DMS53 (cell line): ENCODE measurements at regions not wholly inside any gene's neighbourhood (a gene's known extent, or its start where the extent isn't known, plus 50 kb on each side); places are given as distances from the start of the nearest gene placed in this dataset.
A peak's percentile ranks its signal among the peaks of the same experiment; 100 is the strongest.

Experiments
- DNase-seq: peaks from one replicate; lab custom pipeline; 2025; lab: John Stamatoyannopoulos, UW

DNA sequence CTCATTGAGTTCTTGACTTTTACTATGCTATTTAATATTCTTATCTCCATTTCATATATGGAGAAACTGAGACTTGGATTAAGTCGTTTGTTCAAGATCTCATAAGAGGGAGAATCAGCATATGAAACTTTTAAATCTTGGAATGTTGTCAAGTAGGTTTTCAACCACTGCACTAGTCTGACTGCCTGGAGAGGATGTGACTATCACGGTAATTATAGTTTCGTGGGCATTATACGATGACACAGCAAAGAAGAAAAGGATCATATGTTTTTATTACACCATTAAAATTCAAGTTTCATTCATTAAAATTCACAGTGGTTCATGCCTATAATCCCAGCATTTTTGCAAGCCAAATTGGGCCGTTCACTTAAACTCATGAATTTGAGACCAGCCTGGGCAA lies 555.2 kb downstream of the SLITRK1 start:
- no peak for DNase-seq

DNA sequence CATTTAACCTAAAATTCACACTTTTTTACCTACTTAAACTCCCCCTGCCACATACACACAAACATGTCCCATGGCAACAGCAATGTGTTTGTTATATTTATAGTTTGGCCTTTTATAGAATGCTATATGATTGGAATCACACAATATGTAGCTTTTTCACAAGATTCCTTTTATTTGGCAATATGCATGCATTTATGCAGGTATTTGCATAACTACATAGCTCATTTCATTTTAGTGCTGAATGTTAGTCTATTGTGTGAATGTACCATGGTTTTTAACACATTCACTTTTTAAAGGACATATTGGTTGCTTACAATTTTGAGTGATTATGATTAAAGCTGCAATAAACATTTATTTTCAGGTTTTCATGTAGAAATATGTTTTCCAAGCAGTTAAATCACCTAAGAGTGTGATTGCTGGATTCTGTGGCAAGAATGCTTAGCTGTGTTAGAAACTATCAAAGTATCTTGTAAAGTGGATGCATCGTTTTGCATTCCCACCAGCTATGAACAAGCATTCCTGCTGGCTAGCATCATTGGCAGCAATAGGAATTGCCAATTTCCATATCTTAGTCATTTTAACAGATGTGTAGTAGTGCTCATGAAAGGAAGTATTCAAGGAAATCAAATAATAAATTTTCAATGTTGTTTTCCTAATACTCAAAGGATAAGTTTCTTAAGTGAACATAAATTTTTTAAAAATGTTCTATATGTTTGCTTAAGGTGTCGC lies 557.0 kb downstream of the SLITRK1 start:
- no peak for DNase-seq

DNA sequence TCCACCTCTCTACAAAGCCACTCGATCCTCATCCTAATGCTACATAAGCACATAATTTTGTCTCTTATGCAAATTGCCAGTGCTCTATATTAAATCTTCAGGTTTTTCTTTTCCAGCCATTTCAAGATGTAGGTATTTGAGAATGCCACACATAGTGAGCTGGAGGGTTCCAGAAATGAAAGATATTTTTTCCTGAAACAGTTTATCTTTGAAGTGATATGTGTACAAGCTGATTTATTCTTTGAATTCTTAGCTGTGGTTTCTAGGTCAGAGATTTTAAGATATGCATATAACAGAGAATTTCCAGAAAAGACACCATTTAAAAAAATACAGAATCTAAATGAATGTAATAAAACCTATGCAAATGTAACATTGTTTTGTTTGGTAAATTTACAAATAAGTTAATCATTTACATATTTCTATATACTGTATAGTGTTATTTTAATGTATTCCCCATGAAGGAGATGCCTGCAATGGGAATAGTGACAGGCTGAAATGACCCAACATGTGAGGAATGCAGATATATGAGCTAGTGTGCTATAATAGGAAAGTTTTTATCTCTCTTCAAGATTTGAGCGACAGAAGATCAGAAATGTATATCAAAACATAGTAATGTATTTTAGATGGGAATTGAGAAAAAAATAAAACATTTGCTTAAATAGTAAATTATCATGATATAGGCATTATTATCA lies 570.2 kb downstream of the SLITRK1 start:
- DNase-seq, result no peak

DNA sequence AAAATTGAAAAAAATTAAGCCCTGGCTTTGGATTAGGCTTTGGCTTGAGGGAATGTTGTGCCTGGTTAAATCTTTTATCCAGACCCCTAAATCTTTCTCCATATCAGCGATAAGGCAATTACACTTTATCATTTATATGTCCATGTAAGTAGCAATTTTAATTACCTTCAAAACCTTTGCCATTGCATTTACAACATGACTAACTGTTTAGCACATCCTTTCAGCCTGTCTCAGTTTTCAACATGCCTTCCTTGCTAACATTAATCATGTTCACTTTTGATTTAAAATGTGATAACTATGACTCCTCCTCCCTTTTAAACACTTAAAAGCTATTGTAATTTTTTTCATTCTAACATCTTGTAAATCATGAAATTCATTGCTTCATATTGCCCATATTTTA lies 583.7 kb downstream of the SLITRK1 start:
- no peak for DNase-seq

DNA sequence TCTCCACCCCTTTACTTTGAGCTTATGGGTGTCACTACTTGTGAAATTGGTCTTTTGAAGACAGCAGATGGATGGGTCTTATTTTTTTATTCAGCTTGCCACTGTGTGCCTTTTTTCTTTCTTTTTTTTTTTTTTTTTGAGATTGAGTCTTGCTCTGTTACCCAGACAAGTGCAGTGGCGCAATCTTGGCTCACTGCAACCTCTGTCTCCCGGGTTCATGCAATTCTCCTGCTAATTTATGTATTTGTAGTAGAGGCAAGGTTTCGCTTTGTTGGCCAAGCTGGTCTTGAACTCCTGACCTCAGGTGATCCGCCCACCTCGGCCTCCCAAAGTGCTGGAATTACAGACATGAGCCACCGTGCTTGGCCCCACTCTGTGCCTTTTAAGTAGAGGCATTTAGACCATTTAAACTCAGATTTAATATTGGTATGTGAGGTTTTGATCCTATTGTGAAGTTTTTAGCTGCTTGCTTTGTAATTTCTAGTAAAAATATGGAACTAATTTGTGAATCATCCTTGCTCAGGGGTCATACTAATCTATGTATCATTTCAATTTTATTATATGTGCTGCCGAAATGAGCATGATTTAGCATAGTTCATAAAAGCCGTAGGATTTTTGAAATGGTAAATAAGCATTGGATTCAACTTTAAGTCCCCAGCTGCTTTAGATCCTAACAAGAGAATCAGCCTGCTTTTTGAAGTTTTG lies 584.5 kb downstream of the SLITRK1 start:
- DNase-seq, result no peak

DNA sequence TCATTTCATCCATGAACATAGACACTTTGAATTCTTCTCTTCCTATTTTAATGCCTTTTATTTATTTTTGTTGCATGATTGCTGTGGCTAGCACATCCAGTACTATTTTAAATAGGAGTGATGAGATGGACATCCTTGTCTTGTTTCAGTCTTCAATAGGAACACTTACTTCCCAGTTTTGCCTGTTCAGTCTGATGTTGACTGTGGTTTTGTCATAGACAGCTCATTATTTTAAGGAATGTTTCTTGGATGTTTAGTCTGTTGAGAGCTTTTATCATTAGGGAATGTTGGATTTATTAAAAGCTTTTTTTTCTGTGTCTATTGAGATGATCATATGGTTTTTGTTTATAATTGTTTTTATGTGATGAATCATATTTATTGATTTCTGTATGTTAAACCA lies 586.6 kb downstream of the SLITRK1 start:
- DNase-seq, result no peak

DNA sequence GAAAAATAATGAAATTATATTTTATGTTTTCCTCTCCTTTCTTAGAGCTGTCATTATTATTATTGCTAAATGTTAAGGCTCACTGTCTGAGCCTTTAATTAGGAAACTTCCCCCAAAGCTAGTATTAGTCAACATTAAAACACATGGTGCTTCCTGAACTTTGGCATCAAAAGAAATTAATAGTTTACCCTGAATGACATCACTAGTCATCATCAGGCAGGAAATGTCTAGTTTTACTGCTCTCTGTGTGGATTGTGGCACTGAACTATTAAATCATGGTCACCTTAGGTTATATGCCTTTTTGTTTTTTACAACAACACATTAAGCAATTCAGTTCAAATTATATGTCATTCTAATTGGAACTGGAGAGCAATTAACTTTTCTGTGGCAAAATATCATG lies 595.5 kb downstream of the SLITRK1 start:
- peak; percentile 10 for DNase-seq

DNA sequence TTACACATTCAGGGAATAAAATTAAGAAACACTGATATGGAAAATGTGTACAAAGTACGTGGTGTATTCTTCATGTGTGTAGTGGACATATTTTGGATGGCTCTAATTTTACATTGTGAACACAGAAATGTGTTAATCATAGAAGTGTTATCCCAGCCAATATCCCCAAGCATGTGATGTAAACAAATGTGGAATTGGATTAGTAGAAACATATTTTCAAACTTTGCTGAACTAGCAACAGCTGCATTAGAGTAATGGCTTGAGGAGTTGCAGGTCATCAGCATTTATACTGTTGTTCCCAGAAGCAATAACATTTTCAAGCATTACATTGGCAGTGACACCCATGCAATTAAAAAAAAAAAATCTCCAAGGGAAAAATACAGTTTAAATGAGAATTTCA lies 600.6 kb downstream of the SLITRK1 start:
- no peak for DNase-seq

DNA sequence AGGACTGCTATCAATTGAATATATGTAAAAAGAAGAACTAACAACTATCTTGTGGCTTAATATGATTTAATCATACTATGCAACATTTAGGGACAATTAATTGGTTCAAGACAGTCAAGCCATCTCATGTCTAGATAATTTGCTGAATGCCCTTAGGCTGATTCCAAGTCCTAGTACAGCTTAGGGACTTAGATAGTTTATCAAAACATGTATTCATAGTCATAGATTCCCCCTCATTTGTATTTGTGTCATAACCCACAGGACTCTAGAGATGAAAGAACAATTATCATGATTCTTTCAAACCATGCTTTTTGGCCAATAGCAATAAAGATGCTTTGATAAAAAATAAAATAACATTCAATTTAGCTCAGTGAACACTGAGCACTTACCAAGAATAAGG lies 607.6 kb downstream of the SLITRK1 start:
- DNase-seq, result no peak

DNA sequence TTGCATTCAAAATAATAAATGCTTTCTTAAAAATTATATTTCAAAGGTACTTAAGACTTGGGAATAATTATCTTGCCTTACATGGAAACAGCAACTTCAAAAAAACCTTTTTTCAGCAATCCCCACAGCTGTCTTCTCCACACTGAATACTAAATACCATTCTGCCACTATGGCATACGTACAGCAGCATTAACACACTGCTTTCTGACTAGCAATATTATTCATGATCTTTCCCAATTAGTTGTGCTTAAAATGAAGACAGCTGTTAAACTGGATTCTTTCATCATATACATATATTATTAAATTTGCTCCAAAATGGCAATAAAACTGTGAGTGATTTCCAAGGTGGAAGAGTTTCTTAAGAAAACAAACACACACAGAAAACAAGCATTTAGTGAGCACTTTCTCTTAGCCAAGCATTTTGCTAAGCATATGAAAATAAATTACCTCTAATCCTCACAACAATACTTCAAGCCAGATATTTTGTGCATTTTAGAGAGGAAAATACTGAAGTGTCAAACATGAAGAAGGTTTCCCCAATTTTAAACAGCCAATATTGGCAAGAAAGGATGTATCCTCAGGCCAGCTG lies 609.5 kb downstream of the SLITRK1 start:
- DNase-seq, result no peak

DNA sequence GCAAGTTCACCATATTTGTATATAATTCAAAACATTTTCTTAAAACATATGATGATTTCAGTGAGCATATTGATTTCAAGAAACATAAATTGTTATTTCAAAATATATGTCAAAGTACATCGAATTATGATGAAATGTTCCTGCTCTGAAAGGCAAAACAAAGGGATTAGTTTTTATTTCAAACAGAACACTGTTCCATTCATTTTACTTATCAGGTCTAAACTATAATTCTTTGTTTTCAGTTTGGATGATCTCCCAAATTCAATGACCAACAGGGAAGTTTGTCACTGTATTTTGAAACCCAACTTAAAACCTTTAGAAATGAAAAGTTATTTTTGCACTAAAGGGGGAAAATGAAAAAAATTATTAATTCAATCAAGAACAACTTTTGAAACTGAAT lies 610.2 kb downstream of the SLITRK1 start:
- no peak for DNase-seq

DNA sequence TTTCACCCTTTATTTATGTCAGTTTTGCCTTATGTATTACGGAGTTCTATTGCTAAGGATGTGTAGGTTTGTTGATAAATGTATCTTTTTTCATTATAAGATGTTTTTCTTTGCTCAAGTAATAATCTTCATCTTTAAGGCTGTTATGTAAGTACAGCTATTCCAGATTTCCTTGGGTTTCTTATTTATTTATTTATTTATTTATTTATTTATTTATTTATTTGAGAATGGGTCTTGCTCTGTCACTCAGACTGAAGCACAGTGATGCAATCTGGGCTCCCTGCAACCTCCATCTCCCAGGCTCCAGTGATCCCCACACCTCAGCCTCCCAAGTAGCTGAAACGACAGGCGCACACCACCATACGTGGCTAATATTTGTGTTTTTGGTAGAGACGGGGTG lies 617.0 kb downstream of the SLITRK1 start:
- no peak for DNase-seq

DNA sequence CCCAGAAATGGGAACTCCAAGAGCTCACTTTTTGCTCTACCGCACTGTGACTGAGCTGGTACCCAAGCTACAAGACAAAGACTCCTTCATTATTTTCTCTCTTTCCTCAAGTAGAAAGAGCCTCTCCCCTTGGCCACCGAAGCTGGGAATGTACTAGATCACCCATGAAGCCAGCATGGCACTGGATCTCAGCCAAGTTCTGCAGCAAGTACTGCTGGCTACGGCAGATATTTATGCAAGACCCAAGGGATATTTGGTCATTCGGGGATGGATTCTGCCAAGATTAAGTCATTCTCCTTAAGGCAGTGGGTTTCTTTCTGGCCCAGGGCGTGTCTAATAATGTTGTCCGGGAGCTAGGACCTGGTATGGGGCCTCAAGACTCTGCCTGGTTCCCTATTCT lies 633.5 kb downstream of the SLITRK1 start:
- no peak for DNase-seq

DNA sequence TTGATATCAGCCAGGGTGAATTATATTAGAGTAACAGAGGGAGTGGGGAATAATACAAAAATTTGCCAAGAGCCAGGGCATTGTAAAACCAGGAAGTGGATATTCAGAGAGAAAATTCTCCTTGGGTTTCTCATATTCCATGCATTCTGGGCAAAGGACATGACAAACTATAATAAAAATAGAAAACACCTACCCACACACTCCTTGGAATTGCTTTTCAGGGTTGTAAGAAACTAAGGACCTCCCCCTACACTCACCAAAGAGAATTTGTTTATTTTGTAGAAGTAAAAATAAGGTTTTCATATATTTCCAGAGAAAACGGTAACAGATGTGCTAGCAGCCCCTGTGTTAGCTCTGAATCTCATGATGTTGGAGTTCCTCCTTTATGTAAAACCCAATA lies 649.6 kb downstream of the SLITRK1 start:
- no peak for DNase-seq

DNA sequence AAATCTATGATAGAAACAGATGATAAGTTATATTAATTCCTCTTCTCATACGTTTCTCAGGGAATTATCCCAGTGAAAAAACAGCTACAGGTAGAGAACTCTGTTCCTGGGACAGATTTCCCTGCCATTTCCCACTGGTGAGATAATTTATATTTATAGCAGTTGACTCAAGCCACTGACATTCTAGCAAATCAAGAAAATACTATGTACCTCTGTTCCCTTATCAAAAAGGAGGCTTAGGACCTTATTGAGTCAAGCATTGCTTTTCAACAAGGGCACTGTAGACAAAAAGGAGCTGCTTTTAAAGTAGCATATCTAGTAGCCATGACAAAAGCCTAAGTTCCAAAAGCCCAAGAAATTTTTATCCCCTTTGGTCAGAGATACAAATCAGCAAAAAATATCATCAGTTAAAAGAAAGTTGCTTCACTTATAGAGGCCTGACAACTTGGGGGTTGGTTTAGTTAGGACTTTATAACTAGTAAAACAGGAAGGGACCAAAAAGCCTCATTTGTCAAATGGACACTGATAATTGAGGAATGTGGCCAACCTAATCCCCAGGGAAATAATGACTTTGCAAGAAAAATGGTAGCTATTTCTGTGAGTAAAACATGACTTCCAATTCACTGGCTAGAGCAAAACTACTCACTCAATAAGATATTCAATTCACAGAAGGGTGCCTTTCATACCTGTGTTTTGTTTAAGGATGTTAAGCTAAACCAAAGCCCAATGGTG lies 652.5 kb downstream of the SLITRK1 start:
- DNase-seq, result no peak

DNA sequence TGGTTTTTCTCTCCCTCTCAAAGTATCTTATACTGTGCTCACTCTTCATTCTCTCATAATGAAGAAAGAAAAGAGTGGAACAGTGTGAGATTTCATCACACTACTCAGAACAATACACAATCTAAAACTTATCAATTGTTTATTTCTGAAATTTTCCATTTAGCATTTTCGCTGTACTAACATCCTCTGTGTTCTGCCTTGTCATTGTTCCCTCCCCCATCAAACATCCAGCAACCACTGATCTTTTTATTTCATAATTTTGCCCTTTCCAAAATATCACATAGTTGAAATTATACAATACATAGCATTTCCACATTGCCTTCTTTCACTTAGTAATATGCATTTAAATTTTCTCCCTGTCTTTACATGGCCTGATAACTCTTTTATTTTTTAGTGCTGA lies 658.7 kb downstream of the SLITRK1 start:
- no peak for DNase-seq

DNA sequence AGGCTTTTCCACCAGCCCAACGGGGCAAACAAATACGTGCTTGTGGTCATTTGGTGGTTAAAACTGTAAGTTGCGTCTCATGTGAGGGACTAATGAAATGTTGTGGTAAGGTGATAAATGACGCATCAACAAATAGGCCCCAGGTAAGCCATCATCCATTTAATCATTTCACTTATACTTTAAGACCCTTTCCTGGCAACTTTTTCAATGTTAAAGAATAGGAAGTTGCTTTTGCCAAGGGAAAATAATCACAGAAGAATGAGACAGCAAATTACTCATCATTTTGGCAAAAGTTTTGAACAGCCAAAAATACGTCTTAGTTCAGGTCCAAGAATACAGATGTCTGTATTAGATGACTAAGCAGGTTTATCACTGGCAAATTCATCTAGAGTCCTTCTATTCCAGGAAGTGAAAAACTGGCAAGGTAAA lies 660.4 kb downstream of the SLITRK1 start:
- DNase-seq, result no peak

DNA sequence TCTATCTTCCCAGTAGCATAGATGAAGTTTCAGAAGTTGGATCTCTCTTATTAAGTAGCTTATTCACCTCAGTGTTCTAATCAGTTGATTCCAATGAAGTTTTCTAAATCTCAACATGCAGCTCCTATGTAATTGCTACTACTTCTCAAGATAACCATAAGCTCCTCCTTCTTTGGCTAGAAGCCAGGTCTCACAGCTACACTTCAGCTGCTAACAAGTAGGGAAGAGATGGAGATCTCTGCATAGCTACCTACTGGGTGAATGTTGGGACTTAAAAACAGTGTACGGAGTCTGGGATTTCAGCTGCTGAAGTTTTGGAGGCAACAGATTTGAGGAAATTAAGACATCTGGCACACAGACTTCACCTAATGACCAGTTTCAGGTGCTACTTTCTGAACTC lies 661.0 kb downstream of the SLITRK1 start:
- DNase-seq, result no peak

DNA sequence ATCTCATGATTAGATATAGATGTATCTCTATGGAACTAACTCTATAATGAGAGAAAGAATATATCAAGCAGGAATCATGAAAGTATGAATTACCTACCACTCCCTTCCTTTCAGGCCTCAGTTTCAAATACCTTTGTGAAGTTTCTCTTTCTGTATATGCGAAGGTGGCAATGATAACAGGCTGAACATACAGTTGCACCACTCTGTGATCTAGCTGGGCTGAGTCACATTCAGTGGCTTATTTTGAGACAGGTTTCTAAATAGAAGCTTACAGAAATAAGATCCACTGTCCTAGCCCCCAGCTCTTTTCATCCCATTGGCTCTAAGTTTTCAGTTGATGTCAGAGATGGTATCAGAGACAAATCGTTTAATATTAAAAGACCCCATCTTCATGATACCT lies 662.0 kb downstream of the SLITRK1 start:
- DNase-seq, result no peak

DNA sequence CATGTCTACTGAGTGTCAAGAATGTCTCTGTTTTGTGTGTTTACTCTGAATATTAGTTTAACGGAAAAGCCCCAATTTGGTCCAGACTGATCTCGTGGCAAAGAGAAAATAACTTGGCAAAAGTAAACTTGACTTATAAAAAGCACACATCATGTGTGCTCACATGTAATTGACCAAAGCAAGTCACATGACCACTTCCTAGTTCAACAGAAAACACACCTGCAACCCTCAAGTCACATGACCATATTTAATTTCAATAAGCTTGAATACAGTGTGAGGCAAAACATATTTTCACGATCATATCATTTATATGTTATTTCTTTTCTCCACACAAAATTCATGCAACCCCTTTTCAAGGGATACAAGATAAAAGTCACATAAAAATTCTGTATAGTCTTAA lies 662.4 kb downstream of the SLITRK1 start:
- no peak for DNase-seq

DNA sequence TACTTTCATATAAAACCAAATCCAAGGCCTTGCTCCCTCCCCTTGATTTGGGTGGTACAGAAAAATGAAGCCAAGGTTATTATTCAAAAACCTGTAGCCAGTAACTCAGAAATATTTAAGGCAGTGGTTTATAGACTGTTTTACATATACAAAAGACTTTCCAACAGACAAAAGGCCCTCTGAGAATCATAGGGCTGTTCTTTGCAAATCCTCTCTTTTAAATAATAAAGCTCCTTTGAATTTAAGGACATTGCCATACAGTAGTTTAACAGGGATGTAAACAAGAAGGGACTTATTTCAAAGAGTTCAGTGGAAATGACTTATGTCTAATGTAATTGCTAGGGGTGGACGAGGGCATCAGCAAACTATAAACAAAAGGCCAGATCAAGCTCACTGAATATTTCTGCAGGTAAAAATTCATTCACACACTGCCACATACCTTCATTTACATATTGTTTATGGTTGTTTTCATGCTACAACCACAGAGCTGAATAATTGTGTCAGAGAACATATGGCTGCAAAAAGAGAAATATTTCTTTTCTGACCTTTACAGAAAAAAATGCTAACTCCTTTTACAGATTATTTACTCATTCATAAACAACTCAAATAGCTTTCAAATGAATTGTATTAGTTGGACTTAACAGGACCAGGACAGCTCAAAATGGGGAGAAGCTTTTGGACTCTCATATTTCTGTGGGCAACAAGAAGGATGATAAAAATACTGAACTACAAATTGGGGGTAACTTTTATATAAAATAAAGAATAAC lies 665.6 kb downstream of the SLITRK1 start:
- DNase-seq, result no peak
